Left forelimb (tissue), 1 donor: ENCODE measurements at regions not wholly inside any gene's neighbourhood (a gene's known extent, or its start where the extent isn't known, plus 50 kb on each side); places are given as distances from the start of the nearest gene placed in this dataset.
"Not testable (repeated sequence)": the region's sequence is repeated elsewhere in the genome, so short reads cannot be mapped to it uniquely, and the experiment has no call there.

Experiments used
- DNase-seq: peaks from one replicate; pipeline ENCODE4 v3.0.0-alpha.2; 2018; ENCODE audit warnings: low spot score

DNA sequence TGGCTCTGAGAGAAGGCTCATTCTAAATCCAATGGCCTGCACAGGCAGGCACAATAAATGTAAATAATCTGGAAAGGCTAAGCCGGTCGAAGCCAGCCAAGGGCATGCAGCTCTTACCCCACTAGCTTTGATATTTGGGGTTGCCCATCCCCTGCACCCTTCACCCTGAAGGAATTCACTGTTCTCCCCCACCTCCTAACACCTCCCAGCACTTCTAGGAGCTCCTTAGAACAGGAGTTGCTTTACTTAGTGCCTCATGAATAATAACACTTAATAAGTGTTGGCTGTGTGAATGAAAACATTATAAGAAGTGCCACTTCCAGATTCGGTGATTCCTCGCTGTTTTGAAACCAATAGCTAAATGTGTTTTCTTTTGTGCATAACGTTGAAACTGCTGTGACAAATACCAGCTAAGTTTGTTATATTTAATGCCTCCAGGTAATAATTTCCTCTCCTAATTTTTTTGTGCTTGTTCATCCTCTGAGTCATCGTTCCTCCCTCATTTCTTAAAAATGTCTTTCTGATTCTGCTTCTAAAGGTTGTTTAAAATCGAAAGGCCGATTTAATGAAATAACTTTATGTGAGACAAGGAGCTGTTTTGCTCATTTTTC is 458.8 kb downstream of the METTL4 start:
- DNase-seq: no peak

- no peak for DNase-seq
Observed at GRCh38 chr18:2114289-2114688, 457.0 kb downstream of the METTL4 start.

DNA sequence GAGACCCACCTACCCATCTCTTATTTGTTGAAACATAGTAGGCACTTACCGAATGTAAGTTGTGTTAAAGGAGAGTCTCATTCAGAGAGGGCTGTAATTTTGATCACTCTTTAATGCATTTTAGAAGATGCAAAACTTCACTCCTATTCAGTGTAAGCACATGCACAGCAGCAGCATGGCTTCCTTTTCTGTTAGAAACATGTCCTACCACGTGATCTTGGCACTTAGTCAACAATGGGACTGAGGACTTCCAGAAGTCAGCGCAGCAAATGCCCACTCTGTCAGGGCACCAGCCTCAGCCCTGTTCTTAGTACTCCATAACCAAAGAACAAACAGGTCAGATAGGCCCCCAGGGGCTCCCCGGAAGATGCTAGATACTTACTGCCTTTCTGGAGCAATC is 456.5 kb downstream of the METTL4 start:
- no peak for DNase-seq

GRCh38 chr18:2121224-2121623 is 450.1 kb downstream of the METTL4 start:
- no peak for DNase-seq

DNA sequence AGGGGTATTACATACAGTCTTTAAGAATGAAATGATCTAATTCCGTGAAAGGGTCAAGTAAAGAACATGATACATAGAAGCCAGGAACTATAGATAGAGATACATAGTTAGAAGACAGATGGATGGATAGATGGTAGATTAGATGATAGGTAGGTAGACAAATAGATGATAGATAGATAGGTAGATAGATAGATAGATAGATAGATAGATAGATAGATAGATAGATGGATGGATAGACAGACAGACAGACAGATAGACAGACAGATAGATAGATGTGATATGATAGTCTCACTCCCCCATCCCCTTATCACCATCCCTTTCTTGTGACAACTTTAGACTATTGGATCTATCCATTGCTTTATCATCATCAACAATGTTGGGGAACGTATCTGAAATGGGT is 448.2 kb downstream of the METTL4 start:
- DNase-seq: no peak

DNA sequence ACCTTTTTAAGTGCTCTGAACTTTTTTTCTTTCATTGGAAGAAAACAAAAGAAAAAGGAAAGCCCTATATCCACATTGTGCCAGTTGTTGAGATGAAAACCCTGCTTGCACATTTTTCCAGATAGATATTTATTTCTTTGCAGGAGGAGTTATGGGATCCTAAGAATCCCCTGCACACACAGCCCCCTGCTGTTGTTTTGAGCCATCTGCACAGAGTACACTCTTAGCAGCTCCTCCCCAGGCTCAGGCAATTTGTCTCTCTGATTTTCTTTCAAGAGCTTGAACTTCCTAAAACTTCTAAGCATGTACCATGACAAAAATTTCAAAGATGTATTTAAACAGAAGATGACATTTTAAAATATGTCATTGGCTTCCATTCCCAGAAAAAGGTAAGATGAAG is 436.9 kb downstream of the METTL4 start:
- no peak for DNase-seq

DNA sequence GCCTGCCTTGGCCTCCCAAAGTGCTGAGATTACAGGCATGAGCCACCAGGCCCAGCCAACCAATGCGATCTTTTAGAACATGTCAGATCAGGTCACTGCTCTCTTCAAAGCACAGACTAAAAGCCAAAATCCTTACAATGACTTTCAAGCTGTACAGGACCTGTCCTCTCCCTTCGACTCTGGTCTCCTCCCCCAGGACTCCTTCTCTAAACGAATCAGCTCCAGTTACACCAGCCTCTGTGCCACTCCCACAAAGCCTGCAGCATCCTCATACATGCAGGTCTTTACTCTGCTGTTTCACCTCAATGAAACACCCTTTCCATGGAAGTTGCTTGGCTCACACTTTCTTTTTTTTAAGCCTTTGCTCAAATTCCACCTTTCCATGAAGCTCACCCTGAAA is 436.0 kb downstream of the METTL4 start:
- no peak for DNase-seq

DNA sequence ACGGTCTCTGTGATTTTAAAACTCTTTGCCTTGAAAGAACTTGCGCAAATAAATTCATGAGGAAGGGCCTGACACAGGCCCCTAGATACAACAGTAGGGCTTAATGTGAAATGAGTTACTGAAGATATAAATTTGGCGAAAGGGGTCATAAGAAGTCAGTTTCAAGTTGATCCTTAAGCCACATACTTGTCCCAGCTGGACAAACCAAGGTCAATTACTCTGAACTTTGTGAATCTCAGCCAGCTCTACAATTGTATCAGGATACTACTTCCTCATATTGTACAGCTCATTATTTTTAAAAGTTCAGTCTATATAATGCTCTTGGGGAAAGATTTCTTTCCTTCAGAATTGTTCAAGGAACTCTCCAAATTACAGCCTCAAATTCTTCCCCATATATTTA is 432.8 kb downstream of the METTL4 start:
- DNase-seq: no peak

- DNase-seq: no peak
Observed at GRCh38 chr18:2139691-2140090, 431.6 kb downstream of the METTL4 start.

DNA sequence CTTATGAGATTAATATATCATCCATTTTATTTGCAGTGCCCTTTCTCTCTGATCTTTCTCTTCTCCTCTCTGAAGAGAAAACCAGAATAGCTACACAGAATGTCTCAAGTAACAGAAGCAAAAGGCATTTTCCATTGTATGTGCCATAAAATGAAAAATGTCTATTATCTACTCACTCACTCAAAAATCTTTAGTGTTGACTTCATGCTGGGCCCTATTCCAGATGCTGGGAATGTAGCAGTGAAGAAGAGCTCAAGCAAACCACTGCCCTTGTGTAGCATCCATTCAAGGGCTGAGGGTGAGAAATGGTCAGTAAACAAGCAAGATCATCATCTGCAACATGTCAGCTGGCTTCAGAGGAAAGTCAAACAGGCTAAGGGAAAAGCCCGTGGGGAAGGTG is 427.7 kb downstream of the METTL4 start:
- DNase-seq: no peak

DNA sequence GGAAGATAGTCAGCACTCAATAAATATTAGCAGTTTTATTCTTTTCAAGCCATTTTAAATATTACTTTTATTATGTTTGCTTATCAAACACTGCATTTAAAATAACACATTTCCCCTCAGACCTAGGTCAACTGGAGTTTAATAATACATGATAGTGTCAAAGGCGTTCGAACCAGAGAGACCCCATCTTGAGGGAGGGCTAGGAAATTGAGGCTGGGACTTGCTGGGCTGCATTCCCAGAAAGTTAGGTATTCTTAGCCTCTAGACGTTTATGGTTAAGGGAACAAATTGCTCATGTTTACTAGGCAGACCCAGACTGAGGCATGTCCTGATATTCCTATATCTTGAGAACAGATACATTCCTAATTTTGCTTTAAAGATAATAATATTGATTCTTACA is 426.5 kb downstream of the METTL4 start:
- DNase-seq: no peak

DNA sequence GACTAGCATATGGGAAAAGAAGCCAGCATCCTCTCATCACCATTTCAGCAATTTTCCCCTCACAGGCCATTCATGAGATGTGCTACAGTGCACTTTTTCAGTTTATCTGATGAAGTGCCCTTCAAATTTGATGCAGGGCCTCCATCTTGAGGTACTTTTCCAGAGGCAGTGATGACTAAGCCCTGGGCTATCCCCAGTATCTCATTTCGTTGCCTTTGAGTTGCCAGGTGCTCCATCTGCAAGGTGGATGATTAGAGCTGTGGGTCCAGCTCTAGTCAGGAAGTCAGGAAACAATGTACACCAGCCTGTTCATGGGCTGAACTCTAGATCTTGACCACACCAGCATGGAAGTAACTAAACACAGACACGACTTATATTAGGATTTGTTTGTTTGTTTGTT is 425.2 kb downstream of the METTL4 start:
- no peak for DNase-seq

DNA sequence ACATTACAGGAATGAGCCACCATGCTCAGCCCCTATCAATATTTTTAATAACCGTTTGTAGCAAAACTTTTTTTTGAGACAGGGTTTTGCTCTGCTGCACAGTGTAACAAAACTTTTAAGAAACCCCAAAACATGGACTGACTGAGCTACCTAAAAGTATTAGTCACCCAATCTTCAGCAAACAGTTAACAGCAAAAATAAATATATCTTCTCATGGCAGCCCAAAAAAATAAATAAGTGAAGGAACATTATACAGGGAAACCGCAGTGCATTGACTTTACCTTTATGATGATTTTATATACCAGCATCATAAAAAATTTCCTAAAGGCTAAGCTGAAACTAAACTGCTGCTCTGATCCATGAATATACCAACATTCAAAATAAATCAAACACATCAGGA is 424.6 kb downstream of the METTL4 start:
- no peak for DNase-seq

DNA sequence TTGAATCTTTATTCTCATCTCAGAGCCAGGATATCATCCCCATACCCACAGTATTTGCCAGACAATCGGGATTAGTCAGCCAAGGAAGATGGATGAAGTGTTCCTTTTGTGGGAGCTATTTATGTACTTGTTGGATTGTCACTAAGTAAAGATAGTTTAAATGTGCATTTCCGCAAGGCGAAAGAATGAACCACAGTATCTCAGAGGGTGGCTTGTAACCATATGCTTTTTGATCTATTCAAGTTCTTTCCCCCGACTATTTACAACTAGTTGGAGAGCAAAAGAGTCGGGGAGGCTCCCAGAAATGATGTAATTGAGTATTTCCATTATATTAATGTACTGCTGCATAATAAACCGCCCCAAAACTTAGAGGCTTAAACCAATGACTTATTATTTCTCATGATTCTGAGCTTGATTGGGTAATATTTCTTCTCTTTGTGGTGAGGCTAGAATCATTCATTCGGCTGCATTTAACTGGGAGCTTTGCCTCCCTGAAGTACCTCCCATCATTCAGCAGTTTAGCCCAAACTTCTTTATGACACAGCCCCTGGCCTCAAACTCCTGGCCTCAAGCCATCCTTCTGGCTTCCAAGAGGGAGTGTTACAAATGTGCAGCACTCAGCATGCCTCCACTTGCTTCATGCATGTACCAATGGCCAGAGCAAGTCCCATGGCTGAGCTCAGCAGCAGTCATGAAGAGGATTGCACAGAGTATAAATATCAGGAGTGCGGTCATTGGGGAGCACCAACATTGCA is 423.7 kb downstream of the METTL4 start:
- peak; percentile 77 for DNase-seq

- no peak for DNase-seq
Observed at GRCh38 chr18:2148823-2149222, 422.5 kb downstream of the METTL4 start.

DNA sequence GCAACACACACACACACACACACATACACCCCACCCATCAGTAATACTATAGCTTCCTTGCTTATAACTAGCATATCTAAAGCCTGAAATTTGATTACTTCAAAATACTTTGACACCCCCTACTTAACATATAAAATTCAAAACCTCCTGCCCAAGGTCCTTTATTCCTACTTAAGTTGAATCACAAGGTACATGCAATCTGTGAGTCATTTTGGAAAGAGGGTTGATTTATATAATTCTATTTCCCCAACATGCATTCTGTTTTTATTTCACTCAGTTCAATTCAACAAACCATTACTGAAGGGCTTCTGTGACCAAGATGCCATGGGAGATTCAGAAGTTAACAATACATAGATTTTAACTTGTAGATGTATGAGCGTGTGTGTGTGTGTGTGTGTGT is 420.7 kb downstream of the METTL4 start:
- no peak for DNase-seq

DNA sequence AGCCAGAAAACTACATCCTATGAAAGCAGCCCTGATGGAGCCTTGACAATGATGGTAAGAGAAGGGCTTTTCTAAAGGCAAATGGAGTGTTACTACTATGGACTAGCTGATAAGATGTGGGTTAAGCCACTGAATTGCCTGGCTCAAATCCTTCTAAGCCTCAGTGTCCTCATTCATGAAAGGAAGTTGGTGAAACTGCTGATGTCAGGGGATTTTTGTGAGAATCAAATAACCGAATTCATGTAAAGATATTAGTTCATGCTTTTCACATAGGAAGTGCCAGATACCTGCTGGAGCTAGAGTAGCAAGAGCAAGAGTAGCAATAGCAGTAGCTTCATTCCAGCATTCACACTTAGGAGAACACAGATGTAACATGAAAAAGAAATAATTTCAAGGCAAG is 417.0 kb downstream of the METTL4 start:
- DNase-seq: no peak

DNA sequence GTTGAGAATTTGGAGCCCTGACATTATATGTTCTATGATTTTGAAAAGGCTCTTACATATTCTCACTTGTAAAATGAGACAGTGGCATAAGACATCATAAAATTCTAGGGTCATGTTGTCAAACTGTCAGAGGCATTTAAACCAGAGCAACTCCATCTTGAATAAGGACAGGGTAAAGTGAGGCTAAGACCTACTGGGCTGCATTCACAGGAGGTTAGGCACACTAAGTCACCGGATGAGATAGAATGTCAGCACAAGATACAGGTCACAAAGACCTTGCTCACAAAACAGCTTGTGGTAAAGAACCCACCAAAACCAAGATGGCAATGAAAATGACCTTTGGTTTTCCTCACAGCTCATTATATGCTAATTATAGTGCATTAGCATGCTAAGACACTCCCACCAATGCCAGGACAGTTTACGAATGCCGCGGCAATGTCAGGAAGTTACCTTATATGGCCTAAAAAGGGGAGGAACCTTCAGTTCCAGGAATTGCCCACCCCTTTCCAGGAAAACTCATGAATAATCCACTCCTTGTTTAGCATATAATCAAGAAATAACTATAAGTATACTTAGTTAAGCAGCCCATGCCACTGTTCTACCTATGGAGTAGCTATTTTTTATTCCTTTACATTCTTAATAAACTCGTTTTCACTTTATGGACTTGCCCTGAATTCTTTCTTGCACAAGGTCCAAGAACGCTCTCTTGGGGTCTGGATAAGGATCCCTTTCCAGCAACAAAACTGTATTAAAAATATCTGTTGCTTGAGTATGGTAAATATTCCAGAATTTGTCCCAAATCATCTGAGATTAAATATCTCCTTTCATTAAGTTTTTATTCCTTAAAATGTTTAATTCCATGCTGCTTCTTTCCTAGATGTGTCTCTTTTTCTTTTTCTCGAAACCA is 406.4 kb downstream of the METTL4 start:
- no peak for DNase-seq

DNA sequence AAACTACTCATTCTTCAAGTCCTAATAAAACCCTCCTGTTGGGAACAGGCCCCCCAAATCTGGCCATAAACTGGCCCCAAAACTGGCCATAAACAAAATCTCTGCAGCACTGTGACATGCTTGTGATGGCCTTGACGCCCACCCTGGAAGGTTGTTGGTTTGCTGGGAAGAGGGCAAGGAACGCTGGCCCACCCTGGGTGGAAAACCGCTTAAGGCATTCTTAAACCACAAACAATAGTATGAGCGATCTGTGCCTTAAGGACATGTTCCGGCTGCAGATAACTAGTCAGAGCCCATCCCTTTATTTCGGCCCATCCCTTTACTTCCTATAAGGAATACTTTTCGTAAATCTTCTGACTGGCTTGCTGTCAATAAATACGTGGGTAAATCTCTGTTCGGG is 404.4 kb downstream of the METTL4 start:
- not testable (repeated sequence) for DNase-seq

- no peak for DNase-seq
Observed at GRCh38 chr18:2168022-2168421, 403.3 kb downstream of the METTL4 start.

- no peak for DNase-seq
Observed at GRCh38 chr18:2169656-2170055, 401.6 kb downstream of the METTL4 start.

DNA sequence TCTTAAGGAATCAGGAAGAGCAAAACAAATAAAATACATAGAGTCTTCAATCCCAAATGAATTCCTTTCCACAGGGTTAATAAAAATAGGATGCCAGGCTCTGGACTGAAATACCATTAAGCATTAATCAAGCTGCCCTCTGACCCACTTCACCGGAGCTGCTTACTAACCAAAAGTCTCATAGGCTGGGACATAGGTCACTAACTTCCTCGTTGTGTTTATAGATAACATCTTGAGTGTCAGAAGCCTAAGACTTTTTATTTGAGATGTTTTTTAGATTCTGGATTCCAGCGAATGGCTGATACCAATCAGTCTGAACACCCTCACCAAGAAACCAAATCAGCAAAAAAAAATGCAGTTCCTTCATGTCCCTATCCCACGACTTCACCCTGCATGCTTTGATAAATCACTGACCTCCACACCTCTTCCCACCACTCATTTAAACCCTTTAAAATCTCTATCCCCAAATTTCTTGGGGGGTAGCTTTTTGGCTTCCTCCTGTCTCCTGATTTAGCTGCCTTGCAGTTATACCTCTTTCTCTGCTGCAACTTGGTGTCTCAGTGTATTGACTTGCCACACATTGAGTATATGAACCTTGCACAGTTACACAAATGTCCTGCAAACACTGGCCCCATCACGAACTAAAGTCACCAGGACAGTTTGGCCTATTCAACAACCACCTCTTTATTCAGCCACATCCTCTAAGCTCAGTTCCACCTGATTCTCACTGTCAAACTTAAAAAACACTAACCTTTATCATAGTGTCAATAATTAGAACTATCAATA is 399.3 kb downstream of the METTL4 start:
- DNase-seq: no peak
